ENCODE measurements at regions not wholly inside any gene's neighbourhood (a gene's known extent, or its start where the extent isn't known, plus 50 kb on each side); places are given as distances from the start of the nearest gene placed in this dataset.
"Not testable (repeated sequence)": the region's sequence is repeated elsewhere in the genome, so short reads cannot be mapped to it uniquely, and the experiment has no call there.

- no peak for DNase-seq (ENCODE audit: low read depth)
Measured at GRCh38 chr9:30995956-30996738, 1388.3 kb upstream of the ACO1 start.

DNA sequence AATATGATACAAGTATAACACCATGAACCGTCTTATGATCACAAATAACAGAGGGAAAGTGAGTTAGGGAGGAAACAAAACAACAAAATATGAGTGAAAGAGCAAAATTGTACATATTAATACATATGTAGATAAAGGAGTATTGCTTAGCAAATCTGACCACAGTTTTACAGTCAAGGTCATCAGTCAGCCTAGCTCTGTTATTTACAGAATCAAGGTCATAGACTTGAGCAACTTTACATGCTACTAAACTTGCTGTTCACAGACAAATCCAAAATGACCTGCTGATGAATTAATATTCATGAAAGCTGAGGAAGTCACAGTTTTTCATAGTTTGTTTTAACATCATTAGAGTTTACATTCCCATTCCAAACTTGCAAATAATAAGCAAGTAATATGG lies 1387.7 kb upstream of the ACO1 start:
- DNase-seq (ENCODE audit: low read depth), result no peak

DNA sequence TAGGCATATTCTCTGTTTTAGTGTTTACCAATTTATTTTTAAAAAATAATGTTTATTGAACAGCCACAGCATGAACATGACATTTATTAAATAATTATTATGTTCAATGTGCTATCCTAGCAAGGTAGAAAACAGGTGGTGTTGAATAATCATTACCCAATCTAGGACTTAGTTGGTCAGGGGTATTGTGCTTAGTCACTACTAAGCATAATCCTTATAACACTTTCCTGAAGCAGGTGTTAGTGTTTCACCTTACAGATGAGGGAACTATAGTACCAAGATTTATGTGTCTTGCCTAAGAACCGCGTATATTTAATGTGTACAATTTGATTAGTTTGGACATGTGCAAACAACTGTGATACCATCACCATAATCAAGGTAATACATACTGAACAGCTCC lies 1387.2 kb upstream of the ACO1 start:
- DNase-seq (ENCODE audit: low read depth), result no peak

- no peak for DNase-seq (ENCODE audit: low read depth)
Measured at GRCh38 chr9:31005086-31005665, 1379.3 kb upstream of the ACO1 start.

DNA sequence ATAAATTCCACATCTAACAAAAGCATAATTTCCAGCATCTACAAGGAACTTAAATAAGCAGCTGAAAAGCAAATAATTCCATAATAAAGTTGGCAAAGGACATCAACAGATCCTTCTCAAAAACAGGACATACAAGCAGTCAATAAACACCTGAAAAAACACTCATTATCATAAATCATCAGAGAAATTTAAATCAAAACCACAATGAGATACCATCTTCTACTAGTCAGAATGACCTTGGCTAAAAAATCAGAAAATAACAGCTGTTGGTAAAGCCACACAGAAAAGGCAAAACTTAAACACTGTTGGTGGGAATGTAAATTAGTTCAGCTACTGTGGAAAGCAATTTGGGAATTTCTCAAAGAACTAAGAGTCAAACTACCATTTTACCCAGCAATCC lies 1371.1 kb upstream of the ACO1 start:
- DNase-seq (ENCODE audit: low read depth), result no peak

DNA sequence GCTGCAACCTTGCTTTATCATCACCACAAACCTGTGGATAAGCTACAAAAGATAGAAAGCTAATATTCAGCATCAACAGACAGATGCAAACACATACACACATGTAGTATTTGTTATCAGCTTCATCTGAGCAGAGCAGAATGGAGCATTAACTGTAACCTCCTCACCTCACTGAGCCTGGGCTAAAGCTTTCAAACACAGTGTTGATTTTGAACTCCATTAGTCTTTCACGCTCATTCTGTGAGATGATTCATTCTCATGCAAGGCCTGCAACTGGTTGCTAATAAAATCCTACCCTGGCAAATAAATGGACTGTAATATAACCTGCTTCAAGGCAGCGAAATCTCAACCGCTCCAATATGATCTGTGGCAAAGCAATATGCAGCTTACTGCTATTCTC lies 1360.6 kb upstream of the ACO1 start:
- DNase-seq (ENCODE audit: low read depth), result no peak

DNA sequence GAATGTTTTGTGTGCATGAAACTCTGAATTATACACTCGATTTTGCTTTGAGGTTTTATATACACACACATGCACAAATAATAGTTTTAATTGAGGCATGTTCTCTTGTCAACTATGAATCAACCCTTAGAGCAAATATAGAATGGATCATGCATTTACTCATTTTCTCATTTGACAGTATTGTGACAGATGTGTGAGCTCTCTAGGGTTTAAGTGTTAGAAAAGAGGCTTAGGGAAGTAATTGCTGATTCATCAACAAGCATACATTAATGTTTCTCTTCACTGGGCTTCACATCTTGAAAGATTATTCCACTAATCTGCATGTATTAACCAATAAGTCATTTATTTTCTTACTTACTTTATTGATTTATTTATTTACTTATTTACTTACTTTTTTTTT lies 1356.8 kb upstream of the ACO1 start:
- no peak for DNase-seq (ENCODE audit: low read depth)

- no peak for DNase-seq (ENCODE audit: low read depth)
Measured at GRCh38 chr9:31028137-31028536, 1356.3 kb upstream of the ACO1 start.

GRCh38 chr9:31030741-31031202 lies 1353.7 kb upstream of the ACO1 start:
- DNase-seq (ENCODE audit: low read depth), result peak; percentile 28

- DNase-seq (ENCODE audit: low read depth), result no peak
Measured at GRCh38 chr9:31032206-31032605, 1352.2 kb upstream of the ACO1 start.

- peak; percentile 5 for DNase-seq (ENCODE audit: low read depth)
Measured at GRCh38 chr9:31034311-31034710, 1350.1 kb upstream of the ACO1 start.

DNA sequence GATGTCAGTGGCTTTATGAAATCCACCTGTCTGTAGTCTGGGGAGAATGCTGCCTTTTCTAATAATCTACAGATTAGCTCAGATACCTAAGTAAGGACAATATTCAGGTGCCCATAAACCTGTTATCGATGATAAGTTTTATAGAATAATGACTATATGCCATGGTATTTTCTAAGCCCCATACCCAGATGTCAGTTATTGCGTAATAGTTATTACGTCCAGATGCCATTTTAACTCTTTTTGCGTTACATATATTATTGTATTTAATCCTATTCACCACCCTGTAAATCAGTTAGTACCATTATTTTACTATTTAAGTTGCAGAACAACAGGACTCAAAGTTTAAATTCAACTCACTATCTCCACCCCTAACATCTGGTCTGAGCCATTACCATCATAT lies 1343.9 kb upstream of the ACO1 start:
- DNase-seq (ENCODE audit: low read depth), result no peak

DNA sequence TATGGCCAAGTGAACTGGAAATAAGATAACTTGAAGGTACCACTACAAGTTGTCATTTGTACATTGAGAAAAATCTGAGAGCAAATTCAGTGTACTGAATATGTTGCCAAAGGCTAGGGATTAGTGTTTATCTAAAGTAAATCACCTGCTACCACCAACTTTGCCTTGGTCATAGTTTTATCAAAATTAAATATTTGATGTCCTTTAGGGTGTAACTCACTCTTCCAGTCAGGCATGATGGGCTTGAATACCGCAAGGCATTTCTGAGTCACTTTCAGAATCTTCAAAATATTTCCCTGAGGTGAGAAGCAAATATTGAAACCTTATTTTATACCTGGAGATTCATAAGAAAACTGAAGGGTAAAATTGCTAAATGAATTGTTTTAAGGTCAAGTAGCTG lies 1338.6 kb upstream of the ACO1 start:
- DNase-seq (ENCODE audit: low read depth), result no peak

DNA sequence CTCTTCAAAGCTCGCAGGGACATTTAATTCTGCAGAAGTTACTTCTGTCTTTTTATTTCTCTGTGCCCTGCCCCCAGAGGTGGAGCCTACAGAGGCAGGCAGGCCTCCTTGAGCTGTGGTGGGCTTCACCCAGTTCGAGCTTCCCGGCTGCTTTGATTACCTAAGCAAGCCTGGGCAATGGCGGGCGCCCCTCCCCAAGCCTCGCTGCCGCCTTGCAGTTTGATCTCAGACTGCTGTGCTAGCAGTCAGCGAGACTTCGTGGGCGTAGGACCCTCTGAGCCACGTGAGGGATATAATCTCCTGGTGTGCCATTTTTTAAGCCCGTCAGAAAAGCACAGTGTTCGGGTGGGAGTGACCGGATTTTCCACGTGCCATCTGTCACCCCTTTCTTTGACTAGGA lies 1322.9 kb upstream of the ACO1 start:
- not testable (repeated sequence) for DNase-seq (ENCODE audit: low read depth)

GRCh38 chr9:31065691-31066090 lies 1318.8 kb upstream of the ACO1 start:
- no peak for DNase-seq (ENCODE audit: low read depth)

- DNase-seq (ENCODE audit: low read depth), result no peak
Measured at GRCh38 chr9:31067418-31067817, 1317.0 kb upstream of the ACO1 start.

GRCh38 chr9:31071606-31072286 lies 1312.7 kb upstream of the ACO1 start:
- no peak for DNase-seq (ENCODE audit: low read depth)

DNA sequence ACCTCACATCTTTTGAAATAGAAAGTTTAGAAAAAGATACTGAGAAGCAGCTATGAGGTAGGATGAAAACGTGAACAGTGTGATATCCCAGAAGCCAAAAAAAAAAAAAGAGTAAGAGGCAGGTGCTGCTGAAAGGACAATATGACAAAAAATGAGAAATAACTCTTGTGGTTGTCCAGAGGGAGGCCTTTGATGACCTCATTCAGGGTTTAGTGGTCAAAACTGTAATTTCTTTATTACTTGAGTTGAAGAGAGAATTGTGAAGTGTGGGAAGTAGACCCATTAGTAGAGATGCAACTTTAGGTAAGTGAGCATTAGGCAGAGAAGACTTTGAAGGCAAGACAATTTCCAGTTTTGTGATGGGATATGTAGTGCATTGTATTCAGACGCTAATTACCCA lies 1306.3 kb upstream of the ACO1 start:
- DNase-seq (ENCODE audit: low read depth), result no peak

- no peak for DNase-seq (ENCODE audit: low read depth)
Measured at GRCh38 chr9:31084350-31084749, 1300.1 kb upstream of the ACO1 start.

DNA sequence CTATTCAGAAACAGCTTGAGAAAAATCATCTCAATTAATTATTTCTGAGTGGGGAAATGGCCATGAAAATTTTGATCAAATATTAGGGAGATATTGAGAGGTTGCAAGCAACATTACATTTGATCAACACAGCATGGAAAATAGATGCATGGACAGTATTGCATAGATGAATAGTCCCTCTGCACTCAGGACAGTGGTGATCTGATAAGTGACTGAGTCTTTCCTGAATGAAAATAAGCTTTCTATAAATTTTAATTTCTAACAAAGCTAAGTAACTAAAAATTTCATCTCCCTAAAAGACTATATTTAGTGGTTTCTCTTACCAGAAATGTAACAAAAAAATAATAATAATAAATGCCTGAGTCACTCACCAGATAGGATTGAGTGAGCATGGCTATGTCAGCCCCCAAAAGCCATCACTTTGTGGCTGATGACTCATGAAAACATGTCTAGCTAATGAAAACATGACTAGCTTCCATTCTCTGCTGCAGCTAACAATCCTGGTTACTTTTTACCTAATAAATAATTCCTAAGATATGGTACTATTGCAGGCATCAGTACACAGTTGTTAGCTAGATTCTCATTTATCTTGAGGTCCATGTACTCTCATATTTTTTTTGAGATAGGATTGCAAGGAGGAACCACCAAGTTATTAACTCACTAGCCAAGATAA lies 1294.8 kb upstream of the ACO1 start:
- DNase-seq (ENCODE audit: low read depth), result peak; percentile 21

GRCh38 chr9:31100311-31100710 lies 1284.1 kb upstream of the ACO1 start:
- DNase-seq (ENCODE audit: low read depth), result no peak

- DNase-seq (ENCODE audit: low read depth), result peak; percentile 1
Measured at GRCh38 chr9:31103836-31104235, 1280.6 kb upstream of the ACO1 start.

GRCh38 chr9:31104249-31104648 lies 1280.2 kb upstream of the ACO1 start:
- DNase-seq (ENCODE audit: low read depth), result no peak
